DND-41 (cell line): ENCODE measurements at regions not wholly inside any gene's neighbourhood (a gene's known extent, or its start where the extent isn't known, plus 50 kb on each side); places are given as distances from the start of the nearest gene placed in this dataset.

Experiments
- CTCF ChIP-seq: IDR thresholded peaks from 2 replicates; pipeline ENCODE4 v1.5.1; 2012; ENCODE audit warnings: borderline replicate concordance, low read length, moderate library complexity, mild to moderate bottlenecking; ENCODE audit not compliant: poor library complexity, severe bottlenecking; ENCODE audit errors: extremely low read depth
- EZH2 ChIP-seq: IDR thresholded peaks from 3 replicates; pipeline ENCODE4 v1.6.1; 2012; ENCODE audit warnings: borderline replicate concordance, low read depth, mild to moderate bottlenecking, moderate library complexity, low read length, inconsistent platforms; ENCODE audit not compliant: severe bottlenecking

GRCh38 chr14:35211067-35211466 is 81.1 kb upstream of the PSMA6 start:
- no peak for TF ChIP-seq CTCF
- TF ChIP-seq EZH2 = no peak
